ENCODE measurements at regions not wholly inside any gene's neighbourhood (a gene's known extent, or its start where the extent isn't known, plus 50 kb on each side); places are given as distances from the start of the nearest gene placed in this dataset.
A peak's percentile ranks its signal among the peaks of the same experiment; 100 is the strongest.

DNA sequence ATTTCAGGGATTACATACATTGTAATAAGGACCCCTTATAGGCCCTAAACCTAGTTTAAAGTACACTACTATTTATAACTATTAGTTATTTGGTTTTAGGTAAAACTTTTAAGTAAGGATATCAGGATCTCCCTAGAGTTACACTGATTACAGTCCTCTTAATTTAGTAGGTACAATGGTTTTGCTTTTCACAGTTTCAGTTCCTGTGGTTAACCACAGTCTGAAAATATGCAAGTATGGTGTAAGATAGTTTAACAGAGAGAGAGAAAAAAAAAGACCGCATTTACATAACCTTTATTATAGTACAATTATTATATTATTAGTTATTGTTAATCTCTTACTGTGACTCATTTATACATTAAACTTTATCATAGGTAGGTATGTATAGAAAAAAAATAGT lies 725.3 kb upstream of the PTPRD start:
- FAIRE-seq, result no peak

DNA sequence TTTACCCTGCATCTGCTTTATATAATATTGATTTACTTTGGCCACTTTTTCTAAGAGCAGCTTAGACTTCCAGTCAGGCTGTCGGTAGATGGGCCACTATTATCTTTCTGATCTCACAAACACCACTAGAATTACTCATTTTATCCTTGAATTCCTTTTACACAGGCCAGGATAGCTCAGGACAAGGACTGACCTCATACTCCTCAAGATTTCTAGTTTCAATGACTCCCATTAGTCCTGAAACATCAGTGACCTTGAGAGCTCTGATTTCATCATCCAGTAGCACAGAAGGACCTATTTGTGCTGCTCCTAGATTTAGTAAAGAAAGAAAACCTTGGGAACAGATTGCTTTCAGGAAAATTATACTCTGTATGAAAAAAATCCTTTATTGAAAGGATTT lies 727.9 kb upstream of the PTPRD start:
- FAIRE-seq, result no peak

DNA sequence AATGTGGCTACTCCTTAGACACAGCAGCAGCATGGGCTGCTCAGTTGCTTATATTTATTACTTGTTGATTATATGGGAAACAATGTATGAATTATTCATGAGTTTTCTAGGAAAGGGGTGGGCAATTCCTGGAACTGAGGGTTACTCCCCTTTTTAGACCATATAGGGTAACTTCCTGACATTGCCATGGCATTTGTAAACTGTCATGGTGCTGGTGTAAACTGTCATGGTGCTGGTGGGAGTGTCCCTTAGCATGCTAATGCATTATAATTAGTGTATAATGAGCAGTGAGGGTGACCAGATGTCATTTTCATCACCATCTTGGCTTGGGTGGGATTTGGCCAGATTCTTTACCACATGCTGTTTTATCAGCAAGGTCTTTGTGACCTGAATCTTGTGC lies 734.6 kb upstream of the PTPRD start:
- FAIRE-seq, result no peak

- no peak for FAIRE-seq
Observed at GRCh38 chr9:11348366-11348765, 735.6 kb upstream of the PTPRD start.

GRCh38 chr9:11349187-11349586 lies 736.4 kb upstream of the PTPRD start:
- FAIRE-seq, result no peak

- no peak for FAIRE-seq
Observed at GRCh38 chr9:11352612-11353011, 739.8 kb upstream of the PTPRD start.

- FAIRE-seq, result no peak
Observed at GRCh38 chr9:11356067-11356466, 743.3 kb upstream of the PTPRD start.

DNA sequence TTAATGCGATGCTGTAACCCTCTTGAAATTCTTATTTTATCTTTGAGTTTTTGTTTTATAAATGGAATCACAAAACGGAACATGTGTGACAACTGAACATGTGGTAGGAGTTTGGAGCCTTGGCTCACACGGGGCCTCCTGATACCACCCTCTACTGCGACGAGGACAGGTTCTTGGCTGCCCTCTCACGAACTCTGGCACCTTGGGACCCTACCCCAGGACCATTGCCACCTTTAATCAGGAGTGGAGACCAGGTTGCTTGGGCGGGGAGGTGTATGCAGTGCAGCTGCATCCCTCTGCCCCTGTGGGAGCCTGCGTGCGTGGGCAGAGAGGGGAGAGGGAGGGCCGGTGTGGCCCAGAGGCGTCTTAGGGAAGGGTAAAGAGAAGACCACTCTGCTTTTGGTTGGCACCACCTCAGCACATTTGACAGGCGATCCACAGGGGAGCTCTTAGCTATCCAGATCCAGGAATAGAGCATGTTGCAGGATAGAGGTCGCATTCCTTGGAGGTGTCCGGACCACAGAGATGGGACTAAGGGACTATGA lies 753.9 kb upstream of the PTPRD start:
- FAIRE-seq, result no peak

GRCh38 chr9:11374926-11375325 lies 762.1 kb upstream of the PTPRD start:
- FAIRE-seq, result no peak

- no peak for FAIRE-seq
Observed at GRCh38 chr9:11402621-11403020, 789.8 kb upstream of the PTPRD start.

GRCh38 chr9:11414241-11414640 lies 801.4 kb upstream of the PTPRD start:
- FAIRE-seq, result no peak

- FAIRE-seq, result no peak
Observed at GRCh38 chr9:11417782-11418181, 805.0 kb upstream of the PTPRD start.

GRCh38 chr9:11431490-11431889 lies 818.7 kb upstream of the PTPRD start:
- FAIRE-seq, result no peak

- FAIRE-seq, result no peak
Observed at GRCh38 chr9:11432361-11432760, 819.6 kb upstream of the PTPRD start.

- FAIRE-seq, result no peak
Observed at GRCh38 chr9:11443631-11444030, 830.8 kb upstream of the PTPRD start.

- FAIRE-seq, result peak; percentile 70
Observed at GRCh38 chr9:11457825-11458790, 845.3 kb upstream of the PTPRD start.

GRCh38 chr9:11469745-11470144 lies 856.9 kb upstream of the PTPRD start:
- FAIRE-seq, result no peak

- no peak for FAIRE-seq
Observed at GRCh38 chr9:11471321-11471720, 858.5 kb upstream of the PTPRD start.

- FAIRE-seq, result no peak
Observed at GRCh38 chr9:11500780-11501179, 888.0 kb upstream of the PTPRD start.

- FAIRE-seq, result no peak
Observed at GRCh38 chr9:11506980-11507379, 894.2 kb upstream of the PTPRD start.

GRCh38 chr9:11537566-11537965 lies 924.8 kb upstream of the PTPRD start:
- FAIRE-seq, result no peak

- FAIRE-seq, result no peak
Observed at GRCh38 chr9:11542781-11543180, 930.0 kb upstream of the PTPRD start.

DNA sequence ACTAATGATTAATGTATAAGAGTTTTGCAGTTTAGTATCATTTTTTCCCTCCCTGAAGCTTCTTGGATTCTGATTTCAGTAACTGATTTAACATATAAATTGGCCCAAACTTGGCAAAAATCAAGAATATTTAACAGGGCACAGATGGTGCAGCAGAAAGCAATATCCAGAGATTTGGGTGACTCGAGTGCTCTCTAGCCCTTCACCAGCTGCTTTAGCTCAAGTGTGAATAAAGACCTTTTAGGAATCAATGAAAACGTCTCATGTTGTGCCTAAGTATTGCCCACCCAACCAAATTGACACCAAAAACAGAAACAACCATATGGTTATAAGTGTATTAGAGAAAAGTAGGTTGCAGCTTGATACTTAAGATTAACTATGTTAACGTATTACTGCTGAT lies 933.4 kb upstream of the PTPRD start:
- no peak for FAIRE-seq

DNA sequence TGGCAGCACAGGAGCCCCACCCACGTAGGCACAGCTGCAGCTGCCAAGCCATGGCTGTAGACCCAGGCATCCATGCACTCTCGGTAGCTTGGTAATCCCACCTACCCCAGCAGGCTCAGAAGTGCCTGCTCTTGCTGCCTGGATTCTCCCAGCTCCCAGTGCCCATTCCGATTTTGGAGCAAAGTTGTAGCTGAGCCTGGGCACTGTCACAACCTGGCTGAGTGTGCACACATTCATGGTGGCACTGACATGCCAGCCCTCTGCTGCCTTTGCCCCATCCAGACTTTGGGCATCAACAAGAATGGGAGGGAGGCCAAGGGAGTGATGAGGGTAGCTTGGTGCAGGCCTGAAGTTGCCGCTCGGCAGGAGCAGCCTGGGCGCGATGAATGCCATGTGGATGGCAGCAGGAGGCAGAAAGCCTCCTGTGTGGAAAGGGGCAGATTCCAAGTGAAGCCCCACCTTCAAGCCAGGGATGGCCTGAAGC lies 936.6 kb upstream of the PTPRD start:
- FAIRE-seq, result no peak
